HFFc6 (cell line): ENCODE measurements at regions not wholly inside any gene's neighbourhood (a gene's known extent, or its start where the extent isn't known, plus 50 kb on each side); places are given as distances from the start of the nearest gene placed in this dataset.

Experiments used
- DNase-seq: peaks from one replicate; pipeline ENCODE4 v3.0.0-alpha.2; 2018
- H3K27ac Mint-ChIP-seq: 2 replicates; pipeline ENCODE4 v1.8.0; 2020; ENCODE audit warnings: mild to moderate bottlenecking, mixed read lengths
- H3K27me3 Mint-ChIP-seq: 2 replicates; pipeline ENCODE4 v1.8.0; 2021; ENCODE audit warnings: mild to moderate bottlenecking, moderate library complexity, mixed read lengths; ENCODE audit not compliant: insufficient read depth
- H3K36me3 Mint-ChIP-seq: 2 replicates; pipeline ENCODE4 v1.8.0; 2021; ENCODE audit warnings: low read depth, mixed read lengths
- H3K4me1 Mint-ChIP-seq: 2 replicates; pipeline ENCODE4 v1.8.0; 2020; ENCODE audit warnings: low read depth, mixed read lengths
- H3K4me3 Mint-ChIP-seq: 2 replicates; pipeline ENCODE4 v1.8.0; 2020; ENCODE audit warnings: mild to moderate bottlenecking, moderate library complexity, mixed read lengths
- H3K9me3 Mint-ChIP-seq: 2 replicates; pipeline ENCODE4 v1.8.0; 2020; ENCODE audit warnings: mild to moderate bottlenecking, mixed read lengths
- CTCF ChIP-seq: fragments of 200-600 bp; sonication (generic); IDR thresholded peaks from 2 replicates; pipeline ENCODE4 v1.5.0; 2021; ENCODE audit warnings: antibody characterized with exemption, mild to moderate bottlenecking

- no peak for DNase-seq
- no peak for TF ChIP-seq CTCF
- H3K4me1 Mint-ChIP-seq: no peaks in the 10 kb centered on the region
- no peaks in the 10 kb centered on the region for H3K27me3 Mint-ChIP-seq
- peaks cover 19% of the 10 kb centered on the region for H3K9me3 Mint-ChIP-seq
- H3K27ac Mint-ChIP-seq: no peak overlapping the region
- no peak overlapping the region for H3K4me3 Mint-ChIP-seq
- H3K36me3 Mint-ChIP-seq: no peaks in the 10 kb centered on the region
These were observed 675.7 kb downstream of the METTL4 start for GRCh38 chr18:1895456-1896185.

- Mint-ChIP-seq H3K27me3 (peaks cover 2% of the 10 kb centered on the region; the same call in 1 of the 2 replicates), H3K4me3 (no peak overlapping the region), H3K9me3 (peaks cover 16% of the 10 kb centered on the region), H3K36me3 (no peaks in the 10 kb centered on the region), H3K4me1 (no peaks in the 10 kb centered on the region), H3K27ac (no peak overlapping the region)
- no peak for DNase-seq
- no peak for TF ChIP-seq CTCF
These were observed 664.9 kb downstream of the METTL4 start for GRCh38 chr18:1906421-1906820.

- Mint-ChIP-seq H3K4me3 (no peak overlapping the region), H3K27ac (no peak overlapping the region), H3K27me3 (peaks cover 2% of the 10 kb centered on the region; the same call in 1 of the 2 replicates), H3K9me3 (peaks cover 20% of the 10 kb centered on the region), H3K36me3 (no peaks in the 10 kb centered on the region), H3K4me1 (no peaks in the 10 kb centered on the region)
- no peak for DNase-seq
- no peak for TF ChIP-seq CTCF
These were observed 663.7 kb downstream of the METTL4 start for GRCh38 chr18:1907470-1908206.

- no peak for DNase-seq
- H3K4me1 Mint-ChIP-seq: no peaks in the 10 kb centered on the region
- no peaks in the 10 kb centered on the region for H3K36me3 Mint-ChIP-seq
- H3K27ac Mint-ChIP-seq: no peak overlapping the region
- no peak overlapping the region for H3K4me3 Mint-ChIP-seq
- peaks cover 31% of the 10 kb centered on the region for H3K9me3 Mint-ChIP-seq
- TF ChIP-seq CTCF: peak; percentile 24; the same call in 1 of the 2 replicates
- H3K27me3 Mint-ChIP-seq: peaks cover 2% of the 10 kb centered on the region; the same call in 1 of the 2 replicates
These were observed 656.8 kb downstream of the METTL4 start for GRCh38 chr18:1914489-1914888.

- Mint-ChIP-seq H3K4me1 (no peaks in the 10 kb centered on the region), H3K36me3 (no peaks in the 10 kb centered on the region), H3K27ac (no peak overlapping the region), H3K27me3 (no peaks in the 10 kb centered on the region; the same call in 1 of the 2 replicates), H3K9me3 (peaks cover 30% of the 10 kb centered on the region), H3K4me3 (no peak overlapping the region)
- no peak for TF ChIP-seq CTCF
- DNase-seq: no peak
These were observed 654.3 kb downstream of the METTL4 start for GRCh38 chr18:1916869-1917523.
